Keratinocyte (primary cell): ENCODE measurements at regions not wholly inside any gene's neighbourhood (a gene's known extent, or its start where the extent isn't known, plus 50 kb on each side); places are given as distances from the start of the nearest gene placed in this dataset.

Source experiments
- DNase-seq: peaks from one replicate; pipeline ENCODE4 v3.0.0-alpha.2; 2011; ENCODE audit warnings: low read depth, missing footprints, low spot score
- FAIRE-seq: peaks from 2 replicates; lab custom pipeline; 2011; peaks lifted over from hg19 to GRCh38; lab: Jason Lieb, UNC
- H2AFZ ChIP-seq: 2 replicates; pipeline ENCODE4 v1.6.0; 2012; ENCODE audit warnings: low read length, control low read depth, inconsistent platforms; ENCODE audit not compliant: control insufficient read depth
- H3K27ac ChIP-seq: 2 replicates; pipeline ENCODE4 v1.5.1; 2011; ENCODE audit warnings: low read length; ENCODE audit not compliant: control insufficient read depth, insufficient read depth
- H3K27me3 ChIP-seq: 3 replicates; pipeline ENCODE4 v1.6.0; 2011; ENCODE audit warnings: low read length; ENCODE audit not compliant: control insufficient read depth, insufficient read depth; ENCODE audit errors: extremely low read depth
- H3K36me3 ChIP-seq, 2 experiments: 2 replicates in 1 of 2; 3 replicates in 1 of 2; pipeline ENCODE4 v1.5.1; 2011; ENCODE audit warnings: low read length in 2 of 2, mild to moderate bottlenecking in 1 of 2; ENCODE audit not compliant: control insufficient read depth in 2 of 2, insufficient read depth in 2 of 2; ENCODE audit errors: extremely low read depth in 1 of 2
- H3K4me1 ChIP-seq: 3 replicates; pipeline ENCODE4 v1.5.1; 2011; ENCODE audit warnings: low read length; ENCODE audit not compliant: control insufficient read depth, insufficient read depth; ENCODE audit errors: extremely low read depth
- H3K4me2 ChIP-seq: 3 replicates; pipeline ENCODE4 v1.6.0; 2011; ENCODE audit warnings: low read depth, low read length; ENCODE audit not compliant: control insufficient read depth, insufficient read depth; ENCODE audit errors: extremely low read depth
- H3K4me3 ChIP-seq, 3 experiments: fragments of 200-600 bp in 1 of 3; sonication (generic) in 1 of 3; 2 replicates in 2 of 3; 3 replicates in 1 of 3; pipeline ENCODE4 v1.5.1; 2011 to 2016; ENCODE audit warnings: low read length in 3 of 3, mild to moderate bottlenecking in 3 of 3, control low read depth in 2 of 3, inconsistent platforms in 1 of 3, low read depth in 1 of 3, mixed read lengths in 1 of 3, mixed run types in 1 of 3, moderate library complexity in 1 of 3; ENCODE audit not compliant: control insufficient read depth in 2 of 3, insufficient read depth in 2 of 3; ENCODE audit errors: extremely low read depth in 1 of 3
- H3K79me2 ChIP-seq: 2 replicates; pipeline ENCODE4 v1.6.0; 2012; ENCODE audit warnings: low read length; ENCODE audit not compliant: control insufficient read depth, insufficient read depth
- H3K9ac ChIP-seq: 3 replicates; pipeline ENCODE4 v1.6.0; 2011; ENCODE audit warnings: low read length; ENCODE audit not compliant: control insufficient read depth, insufficient read depth; ENCODE audit errors: extremely low read depth
- H3K9me1 ChIP-seq: 3 replicates; pipeline ENCODE4 v1.6.0; 2011; ENCODE audit warnings: low read length; ENCODE audit not compliant: control insufficient read depth, insufficient read depth; ENCODE audit errors: extremely low read depth
- H3K9me3 ChIP-seq: 2 replicates; pipeline ENCODE4 v1.5.1; 2012; ENCODE audit warnings: low read depth, low read length; ENCODE audit not compliant: control insufficient read depth
- H4K20me1 ChIP-seq: 3 replicates; pipeline ENCODE4 v1.6.0; 2011; ENCODE audit warnings: low read length; ENCODE audit not compliant: control insufficient read depth, insufficient read depth; ENCODE audit errors: extremely low read depth
- CTCF ChIP-seq, 3 experiments: IDR thresholded peaks in 1 of 3; conservative IDR thresholded peaks in 1 of 3; optimal IDR thresholded peaks in 1 of 3; 2 replicates in 2 of 3; 3 replicates in 1 of 3; pipeline versions ENCODE3 to v1.5.1; 2011; ENCODE audit warnings: low read length in 3 of 3, mild to moderate bottlenecking in 3 of 3, moderate library complexity in 2 of 3, control low read depth in 1 of 3, inconsistent platforms in 1 of 3; ENCODE audit not compliant: insufficient read depth in 2 of 3; ENCODE audit errors: extremely low read depth in 1 of 3
- EZH2 ChIP-seq: IDR thresholded peaks from one replicate; pipeline ENCODE4 v1.6.1; 2012; ENCODE audit warnings: inconsistent platforms, mild to moderate bottlenecking, low read length, moderate library complexity
- dilution Hi-C: fragments of 300-500 bp; cut with MboI; formaldehyde crosslinking; loops from one replicate; pipeline ENCODE4 v1.7.0; 2020; ENCODE audit warnings: low sequenced_read_pairs; ENCODE audit not compliant: extremely low pct_ligation_motif_present

GRCh38 chr7:153808117-153808516 is 244.1 kb upstream of the DPP6 start:
- DNase-seq (no peak), FAIRE-seq (no peak)
- H4K20me1 ChIP-seq = no peaks in the 10 kb centered on the region
- no peaks in the 10 kb centered on the region for H3K79me2 ChIP-seq
- H3K27ac ChIP-seq = no peak overlapping the region
- H3K9me3 ChIP-seq = peaks cover 2% of the 10 kb centered on the region
- no peak overlapping the region for H3K4me2 ChIP-seq
- H3K9me1 ChIP-seq = no peaks in the 10 kb centered on the region
- H2AFZ ChIP-seq = no peak overlapping the region
- H3K27me3 ChIP-seq = no peaks in the 10 kb centered on the region
- H3K9ac ChIP-seq = no peak overlapping the region
- TF ChIP-seq EZH2 (no peak), CTCF (optimal IDR thresholded peaks at IDR 0.05 in 1 of 3, IDR thresholded peaks at IDR 0.05 in 1 of 3, conservative IDR thresholded peaks at IDR 0.05 in 1 of 3; ENCODE audit: extremely low read depth in 1 of 3, insufficient read depth in 2 of 3, low read length in 3 of 3) (no peak)
- dilution Hi-C loops = no loop called here
- no peak overlapping the region for H3K4me3 ChIP-seq
- H3K4me1 ChIP-seq = no peaks in the 10 kb centered on the region
- no peaks in the 10 kb centered on the region for H3K36me3 ChIP-seq

GRCh38 chr7:153829525-153829924 is 222.7 kb upstream of the DPP6 start:
- dilution Hi-C loops = no loop called here
- Histone ChIP-seq H2AFZ (no peak overlapping the region), H3K4me3 (no peak overlapping the region), H3K9me1 (no peaks in the 10 kb centered on the region), H3K9me3 (peaks cover 3% of the 10 kb centered on the region), H3K36me3 (no peaks in the 10 kb centered on the region), H3K27me3 (no peaks in the 10 kb centered on the region), H3K79me2 (no peaks in the 10 kb centered on the region), H3K4me1 (no peaks in the 10 kb centered on the region), H3K4me2 (no peak overlapping the region), H3K27ac (no peak overlapping the region), H4K20me1 (no peaks in the 10 kb centered on the region), H3K9ac (no peak overlapping the region)
- FAIRE-seq = no peak
- no peak for DNase-seq
- TF ChIP-seq EZH2 (no peak), CTCF (optimal IDR thresholded peaks at IDR 0.05 in 1 of 3, IDR thresholded peaks at IDR 0.05 in 1 of 3, conservative IDR thresholded peaks at IDR 0.05 in 1 of 3; ENCODE audit: extremely low read depth in 1 of 3, insufficient read depth in 2 of 3, low read length in 3 of 3) (no peak)
